ENCODE measurements at regions not wholly inside any gene's neighbourhood (a gene's known extent, or its start where the extent isn't known, plus 50 kb on each side); places are given as distances from the start of the nearest gene placed in this dataset.

- Histone ChIP-seq H3K23ac (ENCODE audit: low read length in 2 of 2) (no peak overlapping the region), H4K8ac (ENCODE audit: low read length) (no peak overlapping the region), H2BK15ac (ENCODE audit: low read depth, poor library complexity, severe bottlenecking) (no peak overlapping the region), H3K4me2 (ENCODE audit: low read length, poor library complexity, severe bottlenecking) (no peak overlapping the region), H4K91ac (ENCODE audit: low read length) (no peak overlapping the region), H2AK5ac (ENCODE audit: low read length, severe bottlenecking) (no peak overlapping the region), H3K79me1 (replicated peaks; ENCODE audit: low read length, poor library complexity, severe bottlenecking) (no peaks in the 10 kb centered on the region), H3K4ac (ENCODE audit: low read depth in 1 of 2, low read length in 2 of 2) (no peak overlapping the region), H2BK12ac (ENCODE audit: low read length in 2 of 2) (no peak overlapping the region), H3K14ac (ENCODE audit: low read length in 2 of 2) (no peak overlapping the region), H3K18ac (ENCODE audit: low read depth in 1 of 2, low read length in 2 of 2) (no peak overlapping the region), H3K9me3 (ENCODE audit: control insufficient read depth, low read length) (no peaks in the 10 kb centered on the region), H3K27me3 (ENCODE audit: control insufficient read depth in 1 of 2, insufficient read depth in 1 of 2, low read length in 2 of 2) (no peaks in the 10 kb centered on the region), H3K36me3 (ENCODE audit: control insufficient read depth in 1 of 2, insufficient read depth in 2 of 2, low read depth in 1 of 2, low read length in 2 of 2) (no peaks in the 10 kb centered on the region), H3K9ac (ENCODE audit: low read length) (no peak overlapping the region), H2AFZ (ENCODE audit: low read depth, low read length) (no peak overlapping the region), H3K27ac (ENCODE audit: low read length, poor library complexity, severe bottlenecking) (no peak overlapping the region), H2BK5ac (ENCODE audit: low read depth, low read length, poor library complexity, severe bottlenecking) (no peak overlapping the region), H2BK120ac (ENCODE audit: low read depth, low read length) (no peak overlapping the region), H3K4me3 (ENCODE audit: insufficient read depth in 1 of 2, low read depth in 1 of 2, low read length in 2 of 2) (no peak overlapping the region), H3K4me1 (ENCODE audit: control insufficient read depth, insufficient read depth, low read depth, low read length) (no peaks in the 10 kb centered on the region)
- WGBS: 71% methylated on average over 2 of the region's 5 CpGs
- DNase-seq: no peak
Observed at GRCh38 chr9:104448036-104448435, 56.0 kb upstream of the OR13F1 start.
